ENCODE measurements at regions not wholly inside any gene's neighbourhood (a gene's known extent, or its start where the extent isn't known, plus 50 kb on each side); places are given as distances from the start of the nearest gene placed in this dataset.

- FAIRE-seq: no peak
- no peak for DNase-seq (ENCODE audit: low spot score)
Measured at GRCh38 chr18:43570593-43570992, 293.3 kb upstream of the SYT4 start.

DNA sequence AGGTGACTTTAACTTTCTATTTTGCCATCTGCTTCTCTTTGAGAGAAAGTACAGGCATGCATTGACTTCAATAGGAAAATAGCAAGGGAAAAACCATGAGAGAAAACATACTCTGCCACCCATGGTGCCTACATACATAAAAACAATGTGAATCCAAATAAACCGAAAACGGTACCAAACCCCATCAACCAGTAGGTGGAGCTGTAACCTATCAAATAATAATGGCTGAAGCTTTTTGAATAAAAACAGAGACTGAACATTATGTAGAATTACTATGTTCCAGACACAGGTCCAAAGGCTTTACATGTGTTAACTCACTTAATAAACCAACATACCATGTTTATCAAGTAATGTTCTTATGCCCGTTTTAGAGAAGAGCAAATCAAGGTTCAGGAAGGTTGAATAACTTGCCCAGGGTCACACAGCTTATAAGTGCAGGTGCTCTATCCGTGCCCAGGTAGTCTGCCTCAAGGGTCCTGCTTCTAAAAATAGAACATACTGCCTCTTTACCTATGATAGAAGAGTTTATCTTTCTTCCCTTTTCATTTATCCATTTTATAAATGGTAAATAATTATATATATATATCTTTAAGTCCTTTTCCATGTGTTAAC, 293.9 kb upstream of the SYT4 start:
- DNase-seq (ENCODE audit: low spot score): peak; percentile 28
- FAIRE-seq: no peak

DNA sequence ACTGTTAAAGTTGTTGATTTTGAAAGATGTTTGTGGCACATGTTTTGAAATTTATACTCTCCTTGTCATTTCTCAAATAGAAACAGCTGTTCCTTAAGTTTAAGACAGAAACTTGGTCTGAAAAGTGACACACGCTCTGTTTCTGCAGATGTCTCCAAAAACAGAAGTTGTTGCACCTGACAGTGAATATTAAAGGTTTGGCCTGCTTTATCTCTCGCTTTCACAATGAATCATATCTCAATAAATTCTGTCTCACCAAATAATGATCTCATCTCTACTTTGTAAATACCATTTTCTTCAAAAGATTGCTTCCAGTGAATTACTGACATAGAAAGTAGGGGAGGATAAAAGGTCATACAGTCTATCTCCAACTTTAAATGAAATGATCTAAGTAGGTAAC, 294.9 kb upstream of the SYT4 start:
- FAIRE-seq (no peak), DNase-seq (ENCODE audit: low spot score) (no peak)

- FAIRE-seq (no peak), DNase-seq (ENCODE audit: low spot score) (no peak)
Measured at GRCh38 chr18:43574974-43575373, 297.7 kb upstream of the SYT4 start.

DNA sequence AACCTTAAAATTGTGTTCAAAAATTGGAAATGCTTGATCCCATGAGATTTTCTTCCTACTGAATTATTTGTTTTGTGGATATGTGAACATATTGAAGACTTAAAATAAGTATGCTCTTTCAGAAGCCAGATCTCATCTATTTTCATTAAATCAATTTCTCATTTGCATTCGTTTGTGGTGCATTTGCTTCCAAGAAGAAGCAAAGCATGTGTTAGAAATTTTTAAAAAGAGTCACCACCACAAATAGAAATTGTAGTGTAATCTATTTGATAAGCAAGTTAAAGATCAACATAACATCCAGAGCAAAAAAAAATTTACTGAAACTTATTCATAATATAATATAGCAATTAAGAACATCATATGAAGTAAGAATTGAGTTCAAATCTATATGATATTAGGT, 300.9 kb upstream of the SYT4 start:
- DNase-seq (ENCODE audit: low spot score) (no peak), FAIRE-seq (no peak)

DNA sequence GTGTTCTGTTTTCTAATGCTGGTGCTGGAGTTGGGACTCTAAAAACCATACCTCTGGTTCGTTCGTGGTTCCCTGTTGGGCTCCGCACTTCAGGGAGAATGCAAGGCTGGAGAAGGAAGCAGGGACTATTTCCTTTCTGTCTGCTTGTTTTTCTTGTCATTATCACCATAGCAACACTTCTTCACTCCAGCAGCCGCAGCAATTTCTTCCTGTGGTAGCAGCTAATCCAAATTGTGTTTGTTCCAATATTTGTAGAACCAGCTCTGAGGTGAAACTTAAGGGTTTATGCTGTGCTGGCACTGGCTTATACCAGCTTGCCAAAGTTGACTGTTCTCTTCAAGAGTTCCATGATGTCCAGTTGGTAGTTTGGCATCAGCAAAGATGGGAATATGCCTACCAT, 301.4 kb upstream of the SYT4 start:
- FAIRE-seq: no peak

DNA sequence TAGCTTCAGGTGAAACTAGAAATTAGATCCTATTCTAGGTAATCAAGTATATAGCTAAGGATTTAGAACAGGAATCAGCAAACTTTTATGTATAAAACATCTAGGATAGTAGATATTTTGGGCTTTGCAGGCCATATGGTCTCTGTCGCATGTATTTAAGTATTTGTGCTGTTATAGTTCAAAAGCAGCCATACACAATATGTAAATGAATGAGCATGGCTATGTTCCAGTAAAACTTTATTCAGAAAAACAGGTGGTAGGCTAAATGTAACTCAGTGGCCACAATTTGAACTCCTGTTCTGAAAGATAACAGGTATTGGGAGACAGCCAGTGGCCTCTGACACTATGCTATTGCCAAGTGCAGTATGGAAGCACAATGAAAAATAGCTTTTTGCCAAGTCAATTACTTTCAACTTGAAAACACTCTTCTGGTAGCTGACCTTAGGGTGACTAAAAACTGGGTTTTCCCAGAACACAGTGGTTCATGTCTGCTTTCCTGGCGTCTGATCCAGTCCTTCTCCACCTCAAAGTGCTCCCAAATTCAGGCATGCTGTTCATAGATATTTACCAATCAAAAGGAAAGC, 304.7 kb upstream of the SYT4 start:
- no peak for FAIRE-seq
- DNase-seq (ENCODE audit: low spot score): no peak

More for the DNA sequence above, 301.4 kb upstream of the SYT4 start:
- DNase-seq (ENCODE audit: low spot score): no peak

- peak; percentile 17 for DNase-seq (ENCODE audit: low spot score)
- no peak for FAIRE-seq
Measured at GRCh38 chr18:43587538-43588153, 310.4 kb upstream of the SYT4 start.

GRCh38 chr18:43588838-43589237, 311.5 kb upstream of the SYT4 start:
- no peak for FAIRE-seq
- DNase-seq (ENCODE audit: low spot score): no peak

DNA sequence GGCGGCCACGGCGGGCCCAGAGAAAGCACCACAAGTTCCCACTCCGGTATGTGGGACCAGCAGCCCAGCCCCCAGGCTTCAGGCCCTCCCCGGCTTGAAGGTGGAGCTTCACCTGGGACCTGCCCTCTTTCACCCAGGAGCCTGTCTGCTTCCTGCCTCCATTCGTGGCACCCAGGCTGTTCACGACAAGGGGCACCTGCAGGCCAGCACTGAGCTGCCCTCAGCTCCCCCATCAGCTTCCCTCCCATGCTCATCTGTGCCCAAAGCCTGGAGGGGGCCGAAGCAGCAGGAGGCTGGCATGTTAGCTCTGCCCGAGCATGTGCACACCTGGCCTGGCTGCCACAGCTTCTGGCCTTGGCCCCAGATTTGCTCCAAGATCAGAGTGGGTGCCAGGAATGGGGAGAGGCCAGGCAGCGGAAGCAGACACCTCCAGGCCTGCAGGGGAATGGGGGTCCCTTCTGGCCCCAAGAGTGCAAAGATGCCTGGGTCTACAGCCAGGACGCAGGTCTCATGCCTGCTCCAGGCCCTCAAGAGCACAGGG, 312.4 kb upstream of the SYT4 start:
- FAIRE-seq (no peak), DNase-seq (ENCODE audit: low spot score) (no peak)

DNA sequence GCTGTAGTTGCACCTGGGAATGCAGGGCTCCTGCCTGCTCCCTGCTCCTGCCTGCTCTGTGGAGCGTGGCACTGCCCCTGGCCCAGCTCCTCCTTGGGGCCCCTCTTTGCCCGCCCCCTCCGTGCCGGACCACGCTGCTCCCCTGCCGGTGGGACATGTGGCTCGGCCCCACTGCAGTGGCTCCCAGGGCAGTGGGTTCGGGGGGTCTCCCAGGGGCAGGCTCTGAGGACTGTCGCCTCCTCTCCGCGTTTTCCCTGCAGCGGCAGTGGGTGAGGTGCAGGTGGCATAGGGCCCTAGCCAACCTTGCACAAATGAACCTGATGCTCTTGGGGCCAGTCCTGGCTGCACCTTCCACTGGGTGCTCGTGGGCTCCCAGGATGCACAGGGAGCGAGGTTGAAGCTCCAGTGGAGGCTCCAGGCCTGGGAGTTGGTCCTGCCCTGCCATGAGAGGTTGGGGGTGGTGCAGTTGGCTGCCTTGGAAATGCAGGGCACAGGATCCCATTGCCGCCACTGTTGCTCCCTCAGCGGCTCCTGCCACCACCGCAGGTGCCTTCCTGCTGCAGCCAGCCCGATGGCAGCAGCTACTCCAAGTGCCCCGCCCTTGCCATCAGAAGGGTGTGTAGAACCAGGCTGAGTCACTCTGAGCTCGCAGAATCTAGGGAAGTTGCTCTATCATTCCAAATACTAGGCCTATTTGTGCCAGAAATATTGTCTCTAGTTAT, 313.1 kb upstream of the SYT4 start:
- DNase-seq (ENCODE audit: low spot score) (peak; percentile 8), FAIRE-seq (no peak)

DNA sequence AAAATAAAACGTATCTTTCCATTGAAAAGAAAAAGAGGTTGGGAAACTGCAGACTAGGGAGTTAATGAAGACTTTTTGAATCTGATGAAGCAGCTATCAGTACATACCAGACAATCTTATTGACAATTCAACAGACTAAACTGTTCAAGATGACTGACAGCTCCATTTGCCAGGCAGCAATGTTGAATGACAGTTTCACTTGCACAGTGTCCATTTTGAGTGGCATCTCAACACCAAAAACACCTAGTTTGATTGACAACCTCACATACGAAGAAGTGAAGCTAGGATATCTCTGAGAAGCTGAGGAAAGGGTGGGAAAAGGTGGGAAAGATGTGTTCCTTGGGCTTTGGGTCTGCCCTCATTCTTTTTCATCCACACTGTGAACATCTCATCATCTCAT, 315.0 kb upstream of the SYT4 start:
- FAIRE-seq (no peak), DNase-seq (ENCODE audit: low spot score) (no peak)

DNA sequence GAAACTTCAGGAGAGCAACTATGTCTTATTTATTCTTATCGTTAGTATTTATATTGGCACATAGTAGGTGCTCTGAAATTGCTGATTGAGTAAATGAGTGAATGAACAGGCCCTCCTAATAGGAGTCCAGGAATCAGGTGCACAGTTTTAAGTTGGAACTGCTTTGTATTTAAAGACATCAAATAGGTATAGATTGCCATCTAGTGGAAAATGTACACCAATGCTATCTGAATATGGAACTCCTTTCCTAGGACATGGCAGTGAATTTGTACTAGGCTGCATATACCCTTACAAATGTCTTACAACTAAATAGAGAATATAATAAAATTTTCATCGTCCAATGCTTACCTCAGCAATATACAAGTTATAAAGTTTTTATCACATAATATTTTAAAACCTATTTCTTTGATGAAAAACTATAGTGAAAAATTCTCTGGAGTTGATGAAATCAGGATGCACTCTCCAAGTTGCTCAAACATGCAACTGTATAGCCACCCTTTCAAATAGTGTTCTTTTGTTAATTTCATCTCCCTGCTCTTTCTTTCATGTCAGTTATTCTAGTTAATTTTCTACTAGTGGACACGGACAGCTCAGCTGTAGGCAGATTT, 318.9 kb upstream of the SYT4 start:
- no peak for FAIRE-seq

GRCh38 chr18:43601432-43601831, 324.1 kb upstream of the SYT4 start:
- DNase-seq (ENCODE audit: low spot score): no peak
- no peak for FAIRE-seq

More for the DNA sequence above, 318.9 kb upstream of the SYT4 start:
- peak; percentile 21 for DNase-seq (ENCODE audit: low spot score)

DNA sequence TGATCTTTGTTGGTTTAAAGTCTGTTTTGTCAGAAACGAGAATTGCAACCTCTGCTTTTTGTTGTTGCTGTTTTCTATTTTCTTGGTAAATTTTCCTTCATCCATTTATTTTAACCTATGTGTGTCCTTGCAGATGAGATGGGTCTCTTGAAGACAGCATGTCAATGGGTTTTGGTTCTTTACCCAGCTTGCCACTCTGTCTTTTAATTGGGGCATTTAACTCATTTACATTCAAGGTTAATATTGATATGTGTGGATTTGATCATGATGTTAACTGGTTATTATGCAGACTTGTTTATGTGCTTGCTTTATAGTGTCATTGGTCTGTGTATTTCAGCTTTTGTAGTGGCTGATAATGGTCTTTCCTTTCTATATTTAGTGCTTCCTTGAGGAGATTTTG, 327.9 kb upstream of the SYT4 start:
- DNase-seq (ENCODE audit: low spot score) (no peak), FAIRE-seq (no peak)

- no peak for DNase-seq (ENCODE audit: low spot score)
- FAIRE-seq: no peak
Measured at GRCh38 chr18:43606795-43607194, 329.5 kb upstream of the SYT4 start.

GRCh38 chr18:43620936-43621335, 343.6 kb upstream of the SYT4 start:
- peak; percentile 19 for DNase-seq (ENCODE audit: low spot score)
- FAIRE-seq: no peak

- no peak for FAIRE-seq
- no peak for DNase-seq (ENCODE audit: low spot score)
Measured at GRCh38 chr18:43622024-43622423, 344.7 kb upstream of the SYT4 start.

GRCh38 chr18:43625582-43625981, 348.3 kb upstream of the SYT4 start:
- DNase-seq (ENCODE audit: low spot score) (no peak), FAIRE-seq (no peak)

GRCh38 chr18:43627848-43628530, 350.7 kb upstream of the SYT4 start:
- DNase-seq (ENCODE audit: low spot score) (no peak), FAIRE-seq (no peak)

DNA sequence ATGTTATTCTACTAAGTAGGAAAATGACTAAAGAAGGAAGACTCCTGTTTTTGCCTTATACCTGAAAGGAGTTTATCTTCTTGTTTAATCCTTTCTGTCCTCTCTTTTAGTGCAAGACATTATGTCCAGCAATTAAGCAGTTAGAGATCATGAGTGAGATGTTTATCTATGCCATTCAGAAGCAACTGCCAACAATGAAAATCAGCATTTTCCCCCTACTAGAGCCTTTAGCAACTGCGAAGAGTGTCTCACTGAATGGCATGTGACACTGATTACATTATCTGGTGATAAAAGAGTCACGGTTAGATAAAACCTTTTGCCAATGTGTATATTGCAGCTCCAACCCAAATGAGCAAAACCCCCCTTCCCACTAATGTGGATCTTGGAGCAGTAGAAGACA, 357.7 kb upstream of the SYT4 start:
- DNase-seq (ENCODE audit: low spot score): no peak
- no peak for FAIRE-seq

Measured in urothelium cell line (cell line).